Retina (tissue), 1 donor: ENCODE measurements at regions not wholly inside any gene's neighbourhood (a gene's known extent, or its start where the extent isn't known, plus 50 kb on each side); places are given as distances from the start of the nearest gene placed in this dataset.
A peak's percentile ranks its signal among the peaks of the same experiment; 100 is the strongest.

ENCODE experiments used
- DNase-seq: peaks from one replicate; pipeline ENCODE4 v3.0.0-alpha.2; 2016

DNA sequence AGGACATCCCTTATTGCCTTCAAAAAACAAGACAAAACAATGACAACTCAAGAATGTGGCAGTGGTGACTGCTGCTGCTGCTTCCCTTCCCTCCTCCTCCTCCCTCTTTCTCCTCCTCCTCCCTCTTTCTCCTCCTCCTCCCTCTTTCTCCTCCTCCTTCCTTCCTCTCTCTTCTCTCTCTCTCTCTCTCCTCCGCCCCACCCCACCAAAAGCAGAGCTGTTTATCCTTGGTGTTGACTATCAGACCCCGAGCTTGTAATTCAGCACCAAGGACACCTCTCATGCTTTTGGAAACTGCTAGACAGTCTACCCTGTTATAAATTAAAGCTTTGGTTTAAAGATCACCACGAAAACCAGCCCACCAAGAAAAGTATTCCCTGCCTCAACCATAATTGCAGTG is 72.4 kb upstream of the IFNAR2 start:
- DNase-seq, result no peak

DNA sequence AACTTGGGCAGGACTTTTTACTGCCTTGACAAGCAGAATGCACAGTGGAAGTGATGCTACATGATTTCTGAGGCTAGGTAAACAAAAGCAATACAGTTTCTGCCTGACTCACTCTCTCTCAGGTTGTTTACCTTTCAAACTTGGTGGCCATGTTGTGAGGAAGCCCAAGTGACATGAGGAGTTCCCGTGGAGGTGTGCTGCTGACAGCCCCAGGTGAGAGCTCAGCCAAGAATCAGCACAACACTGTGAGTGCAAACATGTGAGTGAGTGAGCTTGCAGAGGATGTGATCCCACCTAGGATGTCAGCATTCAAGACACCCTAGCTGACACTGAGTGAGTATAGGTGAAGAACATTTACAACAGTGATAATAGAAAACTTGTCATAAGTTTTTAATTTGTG is 71.1 kb upstream of the IFNAR2 start:
- DNase-seq, result no peak

DNA sequence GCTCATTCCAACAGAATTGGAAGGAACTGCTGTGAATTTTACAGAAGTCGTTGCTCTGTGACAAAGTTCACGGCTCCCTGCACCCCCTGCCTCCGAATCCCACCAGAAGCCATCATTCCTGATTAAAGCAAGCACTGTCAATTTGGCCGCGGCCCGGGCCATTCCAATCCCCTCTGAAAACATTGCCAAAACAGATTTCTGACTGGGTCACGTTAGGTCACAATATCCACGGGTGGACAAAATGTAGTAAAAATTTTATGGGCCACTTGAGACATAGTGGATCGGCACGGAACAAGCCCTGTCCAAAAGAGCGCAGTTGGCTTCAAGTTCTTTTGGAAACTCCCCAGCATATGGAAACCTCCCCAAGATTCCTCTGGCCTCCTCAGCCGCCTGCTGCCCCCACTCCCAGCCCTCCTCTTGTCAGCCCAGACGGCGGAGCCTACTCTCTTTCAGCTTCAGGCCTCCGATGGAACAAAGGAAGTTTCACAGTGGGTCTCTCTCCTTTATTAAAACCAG is 67.2 kb upstream of the IFNAR2 start:
- peak; percentile 79 for DNase-seq

DNA sequence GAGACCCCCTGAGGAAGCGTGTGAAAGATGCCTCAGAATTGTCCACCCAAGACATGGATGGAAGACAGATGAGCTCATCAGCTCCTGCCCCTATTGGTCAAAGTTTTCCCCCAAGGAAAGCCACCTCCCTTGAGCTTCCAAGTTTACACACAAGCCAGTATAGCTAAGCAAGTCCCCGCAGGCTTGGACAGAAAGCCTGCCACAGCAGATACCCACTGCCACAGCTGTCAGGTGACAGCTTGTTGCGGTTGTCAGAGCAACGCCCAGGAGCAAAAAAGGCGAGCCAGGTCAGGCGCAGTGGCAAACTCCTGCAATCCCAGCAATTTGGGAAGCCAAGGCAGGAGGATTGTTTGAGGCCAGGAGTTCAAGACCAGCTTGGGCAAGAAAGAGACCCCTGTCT is 60.9 kb upstream of the IFNAR2 start:
- DNase-seq, result no peak

DNA sequence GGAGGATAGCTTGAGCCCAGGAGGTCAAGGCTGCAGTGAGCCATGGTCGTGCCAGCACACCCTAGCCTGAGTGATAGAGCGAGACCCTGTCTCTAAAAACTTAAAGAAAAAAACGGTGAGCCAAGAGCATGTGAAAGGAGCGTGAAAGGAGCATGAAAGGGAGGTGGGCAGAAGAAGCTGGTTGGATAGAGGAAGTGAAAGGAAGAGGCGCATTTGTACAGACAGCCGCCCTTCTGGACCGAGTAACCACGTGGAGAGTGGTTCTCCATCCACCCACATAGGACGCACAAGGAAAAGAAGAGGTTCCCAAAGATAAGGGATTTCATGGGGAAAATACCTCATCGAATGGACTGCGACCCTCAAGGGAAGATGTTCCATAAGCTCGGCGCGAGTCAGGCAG is 60.4 kb upstream of the IFNAR2 start:
- DNase-seq, result no peak

DNA sequence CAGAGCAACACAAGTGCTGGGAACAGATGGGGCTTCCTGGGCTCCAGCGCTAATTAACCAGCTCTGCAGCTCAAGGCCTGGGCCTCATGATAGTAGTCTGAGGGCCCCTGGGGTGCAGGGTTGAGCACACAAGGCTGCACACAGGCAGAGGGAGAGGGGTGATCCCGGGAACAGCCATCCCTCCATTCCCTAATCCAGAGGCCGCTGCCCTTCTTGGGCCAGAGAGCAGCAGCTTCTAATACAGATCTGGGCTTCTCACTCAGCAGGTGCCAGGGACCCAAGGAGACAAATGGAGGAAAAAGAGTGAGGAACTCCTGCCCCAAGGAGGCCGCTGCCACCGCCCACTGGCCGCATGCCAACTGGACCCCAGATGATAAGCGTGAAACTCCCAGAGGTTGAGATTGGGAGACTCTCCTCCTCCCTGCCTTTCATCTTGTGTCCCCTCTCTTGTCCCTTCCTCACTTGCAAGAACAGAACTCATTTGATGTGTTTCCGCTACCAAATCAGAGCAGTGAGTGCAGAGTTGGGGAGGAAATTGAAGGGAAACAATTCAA is 58.0 kb upstream of the IFNAR2 start:
- peak; percentile 48 for DNase-seq

DNA sequence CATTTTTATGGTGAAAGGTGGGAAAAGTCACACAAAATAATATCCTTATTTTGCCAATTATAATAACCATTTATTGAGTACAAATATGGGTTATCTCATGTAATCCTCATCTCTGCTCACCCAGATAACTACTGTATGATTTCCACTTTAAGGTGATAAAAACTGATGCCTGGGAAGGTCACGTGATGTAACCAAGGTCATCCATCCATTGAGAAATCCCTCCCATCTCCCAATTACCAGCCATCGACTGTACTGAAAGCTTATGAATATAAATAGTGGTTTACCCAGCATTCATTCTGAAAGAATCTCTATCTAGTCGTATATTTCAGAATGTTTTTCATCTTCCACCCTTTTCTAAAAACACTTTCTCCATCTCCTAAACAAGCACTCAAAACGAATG is 55.0 kb upstream of the IFNAR2 start:
- no peak for DNase-seq
